IPS-18a (cell line): ENCODE measurements at regions not wholly inside any gene's neighbourhood (a gene's known extent, or its start where the extent isn't known, plus 50 kb on each side); places are given as distances from the start of the nearest gene placed in this dataset.

ENCODE experiments used
- H3K27ac ChIP-seq: one replicate; pipeline ENCODE4 v1.5.1; 2013; ENCODE audit warnings: low read length
- H3K27me3 ChIP-seq: one replicate; pipeline ENCODE4 v1.6.1; 2013; ENCODE audit warnings: mild to moderate bottlenecking, low read length; ENCODE audit not compliant: control insufficient read depth, insufficient read depth
- H3K36me3 ChIP-seq: one replicate; pipeline ENCODE4 v1.6.1; 2013; ENCODE audit warnings: low read depth, low read length; ENCODE audit not compliant: control insufficient read depth
- H3K4me1 ChIP-seq: one replicate; pipeline ENCODE4 v1.6.1; 2013; ENCODE audit warnings: low read depth, low read length; ENCODE audit not compliant: control insufficient read depth
- H3K4me3 ChIP-seq: one replicate; pipeline ENCODE4 v1.5.1; 2013; ENCODE audit warnings: low read length
- H3K9ac ChIP-seq: one replicate; pipeline ENCODE4 v1.6.1; 2013; ENCODE audit warnings: mild to moderate bottlenecking, low read length, moderate library complexity
- H3K9me3 ChIP-seq: one replicate; pipeline ENCODE4 v1.6.1; 2013; ENCODE audit warnings: low read depth, low read length; ENCODE audit not compliant: control insufficient read depth

DNA sequence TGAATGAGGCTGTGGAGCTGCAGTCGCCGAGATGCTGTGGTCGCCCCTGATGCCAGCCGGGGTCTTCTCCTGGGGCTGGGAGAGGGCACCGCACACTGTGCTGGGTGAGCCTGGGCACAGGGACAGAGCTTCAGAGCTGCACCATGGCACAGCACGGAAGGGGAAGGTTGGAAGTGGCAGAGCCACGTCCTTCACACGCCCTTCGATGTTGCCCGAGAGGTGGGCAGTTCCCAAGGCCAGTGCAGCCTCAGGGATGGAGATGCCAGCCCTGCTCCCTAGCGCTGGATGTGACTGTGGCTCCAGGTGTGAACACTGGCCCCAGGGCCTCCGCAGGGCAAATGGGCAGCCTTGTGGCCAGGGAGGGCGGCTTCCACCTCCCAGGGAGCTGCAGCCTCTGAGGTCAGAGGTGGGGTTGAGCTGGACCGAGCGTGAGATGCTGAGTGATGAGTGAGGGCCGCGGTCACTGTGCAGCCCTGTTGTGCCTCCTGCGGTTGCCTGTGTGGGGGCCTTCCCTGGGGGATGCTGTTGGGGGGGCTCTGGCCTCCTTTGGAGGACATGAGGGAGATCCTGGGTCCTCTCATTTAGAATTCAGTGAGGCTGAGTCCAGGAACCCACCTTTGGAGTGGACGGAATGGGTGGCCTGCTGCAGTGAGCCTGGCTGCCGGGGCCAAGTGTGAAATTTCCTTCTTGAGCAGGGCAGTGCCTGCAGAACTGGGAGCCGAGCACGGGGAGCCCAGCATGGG is 1090.0 kb downstream of the BRD1 start:
- Histone ChIP-seq H3K9me3 (no peaks in the 10 kb centered on the region), H3K36me3 (no peaks in the 10 kb centered on the region), H3K27me3 (no peaks in the 10 kb centered on the region), H3K4me3 (no peak overlapping the region), H3K9ac (no peak overlapping the region), H3K4me1 (no peaks in the 10 kb centered on the region), H3K27ac (no peak overlapping the region)

GRCh38 chr22:48736593-48737460 is 1090.8 kb downstream of the BRD1 start:
- Histone ChIP-seq H3K9me3 (no peaks in the 10 kb centered on the region), H3K9ac (no peak overlapping the region), H3K4me1 (no peaks in the 10 kb centered on the region), H3K4me3 (no peak overlapping the region), H3K27ac (no peak overlapping the region), H3K36me3 (no peaks in the 10 kb centered on the region), H3K27me3 (no peaks in the 10 kb centered on the region)

DNA sequence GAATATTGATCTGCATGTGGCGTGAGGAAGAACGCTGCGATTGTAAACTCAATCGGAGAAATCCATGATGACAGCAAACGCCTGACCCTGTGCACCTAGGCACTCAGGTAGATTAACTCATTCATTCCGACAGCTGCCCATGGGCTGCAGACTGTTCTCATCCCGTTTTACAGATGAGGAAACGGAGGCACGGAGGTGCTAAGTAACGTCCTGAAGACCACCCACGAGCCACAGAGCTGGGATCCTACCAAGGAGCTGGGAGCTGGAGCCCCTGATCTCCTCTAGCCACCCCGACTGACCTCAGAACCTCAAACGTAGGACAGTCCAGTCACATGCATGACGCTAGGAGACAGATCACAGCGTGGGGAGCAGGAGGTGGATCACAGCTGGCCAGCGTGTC is 1092.7 kb downstream of the BRD1 start:
- H3K27me3 ChIP-seq: no peaks in the 10 kb centered on the region
- H3K36me3 ChIP-seq: no peaks in the 10 kb centered on the region
- no peak overlapping the region for H3K9ac ChIP-seq
- no peak overlapping the region for H3K4me3 ChIP-seq
- no peaks in the 10 kb centered on the region for H3K9me3 ChIP-seq
- no peaks in the 10 kb centered on the region for H3K4me1 ChIP-seq
- no peak overlapping the region for H3K27ac ChIP-seq

DNA sequence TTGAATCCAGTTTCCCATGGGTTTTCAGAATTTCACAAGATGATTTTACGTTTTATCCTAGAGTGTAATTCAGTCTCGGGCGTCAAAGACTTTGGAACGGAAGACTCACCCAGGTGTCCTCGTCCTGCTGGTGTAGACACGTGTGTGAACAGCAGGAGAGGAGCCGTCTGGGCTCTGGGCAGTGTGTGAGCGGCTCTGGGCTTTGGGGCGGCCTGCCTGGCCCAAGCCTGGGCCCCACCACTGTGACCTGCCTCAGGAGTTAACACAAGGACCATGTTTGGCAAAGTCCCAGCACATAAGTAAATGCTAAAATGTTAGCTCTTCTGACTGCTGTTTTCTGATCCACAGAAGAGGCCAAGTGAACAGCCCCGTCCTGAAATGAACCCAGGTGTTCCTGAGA is 1093.3 kb downstream of the BRD1 start:
- no peak overlapping the region for H3K27ac ChIP-seq
- no peak overlapping the region for H3K9ac ChIP-seq
- H3K4me3 ChIP-seq: no peak overlapping the region
- no peaks in the 10 kb centered on the region for H3K27me3 ChIP-seq
- no peaks in the 10 kb centered on the region for H3K4me1 ChIP-seq
- H3K36me3 ChIP-seq: no peaks in the 10 kb centered on the region
- H3K9me3 ChIP-seq: no peaks in the 10 kb centered on the region

DNA sequence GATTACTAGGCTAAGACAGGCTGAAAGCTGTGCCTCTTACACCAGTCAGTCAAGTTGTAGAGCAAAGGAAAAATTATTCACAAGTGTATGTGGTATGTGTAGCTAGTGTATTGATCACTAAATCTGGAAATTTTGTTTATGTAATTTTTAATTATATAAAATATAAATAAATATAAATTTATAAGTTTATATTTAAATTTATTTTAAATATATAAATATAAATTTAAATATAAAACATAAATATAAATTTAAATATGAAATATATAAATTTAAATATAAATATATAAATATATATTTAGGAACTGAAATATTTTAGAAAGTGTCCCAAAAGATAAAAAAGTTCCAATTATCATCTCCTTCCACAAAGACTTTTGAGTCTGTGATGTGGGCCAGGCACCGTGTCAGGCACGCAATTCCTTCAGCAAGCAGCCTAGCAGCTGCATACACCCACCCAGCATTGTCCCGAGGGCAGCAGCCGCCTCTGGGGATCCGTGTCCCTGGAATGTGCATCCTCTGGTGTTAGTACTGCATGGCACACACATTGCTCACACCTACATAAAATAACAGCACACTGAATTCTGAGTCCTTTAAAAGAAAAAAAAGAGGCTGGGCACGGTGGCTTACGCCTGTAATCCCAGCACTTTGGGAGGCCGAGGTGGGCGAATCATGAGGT is 1098.0 kb downstream of the BRD1 start:
- no peaks in the 10 kb centered on the region for H3K36me3 ChIP-seq
- H3K27ac ChIP-seq: no peak overlapping the region
- no peaks in the 10 kb centered on the region for H3K4me1 ChIP-seq
- no peak overlapping the region for H3K9ac ChIP-seq
- peaks cover 5% of the 10 kb centered on the region for H3K9me3 ChIP-seq
- no peaks in the 10 kb centered on the region for H3K27me3 ChIP-seq
- no peak overlapping the region for H3K4me3 ChIP-seq

GRCh38 chr22:48727454-48728058 is 1100.1 kb downstream of the BRD1 start:
- no peaks in the 10 kb centered on the region for H3K27me3 ChIP-seq
- peaks cover 5% of the 10 kb centered on the region for H3K9me3 ChIP-seq
- H3K27ac ChIP-seq: no peak overlapping the region
- no peaks in the 10 kb centered on the region for H3K36me3 ChIP-seq
- no peak overlapping the region for H3K9ac ChIP-seq
- no peak overlapping the region for H3K4me3 ChIP-seq
- no peaks in the 10 kb centered on the region for H3K4me1 ChIP-seq

DNA sequence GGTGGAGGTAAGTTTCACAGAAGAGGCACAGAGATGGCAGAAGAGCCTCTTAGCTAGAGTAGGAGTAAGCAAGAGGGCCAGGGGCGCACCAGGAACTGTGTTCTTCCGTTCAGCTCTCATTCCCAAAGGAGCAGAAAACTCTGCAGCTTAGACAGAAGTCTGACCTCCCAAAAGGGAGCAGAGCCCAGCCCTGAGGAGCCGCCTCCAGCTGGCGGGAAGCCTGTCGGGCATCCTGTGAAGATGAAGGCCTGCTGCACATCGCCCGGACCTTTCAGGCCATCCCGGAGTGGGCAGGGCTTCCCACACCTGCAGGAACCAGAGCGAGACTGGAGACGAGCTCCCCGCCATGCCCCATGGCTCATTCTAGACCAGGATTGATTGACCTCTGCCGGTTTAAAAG is 1102.8 kb downstream of the BRD1 start:
- no peaks in the 10 kb centered on the region for H3K4me1 ChIP-seq
- peaks cover 5% of the 10 kb centered on the region for H3K9me3 ChIP-seq
- H3K27ac ChIP-seq: no peak overlapping the region
- H3K9ac ChIP-seq: no peak overlapping the region
- no peak overlapping the region for H3K4me3 ChIP-seq
- H3K36me3 ChIP-seq: no peaks in the 10 kb centered on the region
- no peaks in the 10 kb centered on the region for H3K27me3 ChIP-seq

- Histone ChIP-seq H3K27ac (no peak overlapping the region), H3K36me3 (no peaks in the 10 kb centered on the region), H3K9me3 (peaks cover 5% of the 10 kb centered on the region)
Measured at GRCh38 chr22:48722661-48723060, 1105.0 kb downstream of the BRD1 start.

DNA sequence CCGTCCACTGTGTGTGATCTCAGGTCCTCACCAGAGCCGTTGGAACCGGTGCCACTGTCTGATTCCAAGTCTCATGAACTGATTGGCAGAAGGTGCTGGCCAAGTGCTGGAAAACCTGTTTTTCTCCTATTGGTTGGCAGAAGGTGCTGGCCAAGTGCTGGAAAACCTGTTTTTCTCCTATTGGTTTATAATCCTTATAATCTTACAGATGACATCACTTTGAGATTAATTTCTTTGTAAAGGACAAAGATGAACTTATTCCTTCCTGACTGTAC is 1106.3 kb downstream of the BRD1 start:
- Histone ChIP-seq H3K27me3 (no peaks in the 10 kb centered on the region), H3K4me3 (no peak overlapping the region), H3K27ac (no peak overlapping the region), H3K36me3 (no peaks in the 10 kb centered on the region), H3K4me1 (no peaks in the 10 kb centered on the region), H3K9me3 (no peaks in the 10 kb centered on the region), H3K9ac (no peak overlapping the region)

More at GRCh38 chr22:48722661-48723060, 1105.0 kb downstream of the BRD1 start:
- no peaks in the 10 kb centered on the region for H3K27me3 ChIP-seq
- H3K4me1 ChIP-seq: no peaks in the 10 kb centered on the region
- no peak overlapping the region for H3K9ac ChIP-seq
- no peak overlapping the region for H3K4me3 ChIP-seq

DNA sequence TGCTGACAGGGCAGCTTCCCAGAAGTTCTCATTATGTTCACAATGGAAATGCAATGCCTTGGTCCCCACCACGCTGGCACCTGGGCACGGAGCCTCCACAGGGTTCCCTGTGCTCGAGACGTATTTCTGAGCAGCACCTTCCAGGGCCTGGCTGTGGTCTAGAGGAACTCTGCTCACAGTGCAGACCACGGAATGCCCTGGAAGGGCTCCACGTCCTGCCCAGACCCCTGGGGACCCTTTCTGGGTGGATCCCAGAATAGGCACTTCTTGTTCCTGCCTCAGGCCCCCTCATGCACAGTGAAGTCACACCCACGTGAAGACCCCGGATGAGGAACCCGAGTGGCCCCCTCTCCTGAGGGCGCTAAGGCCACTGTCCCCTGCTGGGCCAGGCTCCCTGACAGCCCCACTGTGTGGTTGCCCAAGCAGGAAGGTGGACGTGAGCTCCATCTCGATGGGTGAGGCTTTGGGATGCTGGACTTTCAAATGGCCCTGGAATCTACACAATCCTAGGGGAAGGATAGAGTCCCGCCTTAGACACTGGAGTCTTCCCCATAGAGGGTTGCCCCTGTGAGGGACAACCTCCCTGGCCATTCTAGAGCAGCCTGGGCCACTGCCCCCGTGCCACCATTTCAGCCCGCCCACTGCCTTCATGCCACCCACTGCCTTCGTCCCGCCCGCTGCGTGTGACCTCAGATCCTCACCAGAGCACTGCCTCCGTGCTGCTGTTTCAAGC is 1106.8 kb downstream of the BRD1 start:
- Histone ChIP-seq H3K4me1 (no peaks in the 10 kb centered on the region), H3K27me3 (no peaks in the 10 kb centered on the region), H3K4me3 (no peak overlapping the region), H3K27ac (no peak overlapping the region), H3K9me3 (no peaks in the 10 kb centered on the region), H3K36me3 (no peaks in the 10 kb centered on the region), H3K9ac (no peak overlapping the region)
